ENCODE measurements at regions not wholly inside any gene's neighbourhood (a gene's known extent, or its start where the extent isn't known, plus 50 kb on each side); places are given as distances from the start of the nearest gene placed in this dataset.
"Not testable (repeated sequence)": the region's sequence is repeated elsewhere in the genome, so short reads cannot be mapped to it uniquely, and the experiment has no call there.

DNA sequence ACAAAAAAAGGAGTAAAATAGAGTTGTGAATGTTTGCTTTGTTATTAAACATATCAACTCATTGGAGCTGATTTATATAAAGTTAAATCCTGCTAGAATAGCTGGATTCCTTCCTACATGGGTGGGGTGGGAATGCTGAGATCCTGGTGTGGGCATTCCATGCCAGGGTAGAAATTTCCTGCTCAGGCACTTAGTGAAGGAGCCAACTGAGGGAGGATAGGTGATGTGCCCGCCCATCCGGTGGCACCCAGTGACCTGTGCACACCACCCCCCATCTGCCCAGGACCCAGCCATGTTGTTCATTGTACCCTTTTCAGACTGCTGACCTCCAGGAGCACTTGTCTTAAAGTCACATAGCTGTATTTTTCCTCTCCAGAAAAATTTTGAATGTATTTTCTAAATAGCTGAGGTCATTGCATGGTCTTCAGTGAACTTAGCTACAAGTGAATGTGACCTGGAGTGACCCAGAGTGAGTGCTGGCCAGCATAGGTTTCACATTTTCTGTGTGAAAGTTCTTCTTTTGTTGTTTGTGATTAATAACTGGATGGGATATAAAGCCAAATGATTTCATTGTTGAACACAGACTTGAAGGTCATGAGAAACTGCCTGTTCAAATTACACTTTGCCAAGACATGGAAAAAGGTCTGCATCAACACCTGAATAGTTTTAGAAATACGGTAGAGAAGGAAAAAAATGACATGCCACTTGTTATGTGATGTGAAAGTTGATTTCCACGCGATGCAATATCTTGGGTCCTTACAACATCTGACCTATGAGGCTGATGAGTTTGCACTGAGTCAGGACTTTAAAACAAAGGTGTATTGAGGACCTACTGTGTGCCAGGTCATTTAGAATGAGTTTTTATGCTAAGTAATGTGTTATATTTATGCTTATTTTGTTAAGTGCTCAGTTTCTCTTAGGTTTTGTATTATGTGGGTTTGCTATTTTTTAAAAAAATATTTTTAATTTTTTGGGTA lies 77.2 kb downstream of the UTRN start:
- DNase-seq = no peak
- CTCF ChIA-PET = interaction anchor here (0.7 kb wide), 1 partner anchor 120 kb away, joined by 3 read pairs; no protein-coding TSS in a partner anchor
- peaks cover 46% of the 10 kb centered on the region for H3K36me3 Mint-ChIP-seq (ENCODE audit: low read depth)
- H3K27me3 Mint-ChIP-seq = no peaks in the 10 kb centered on the region
- H3K4me3 Mint-ChIP-seq = no peak overlapping the region
- no peaks in the 10 kb centered on the region for H3K9me3 Mint-ChIP-seq
- H3K27ac Mint-ChIP-seq = no peak overlapping the region
- POLR2A ChIA-PET = no interaction called here
- peaks cover 37% of the 10 kb centered on the region for H3K4me1 Mint-ChIP-seq

DNA sequence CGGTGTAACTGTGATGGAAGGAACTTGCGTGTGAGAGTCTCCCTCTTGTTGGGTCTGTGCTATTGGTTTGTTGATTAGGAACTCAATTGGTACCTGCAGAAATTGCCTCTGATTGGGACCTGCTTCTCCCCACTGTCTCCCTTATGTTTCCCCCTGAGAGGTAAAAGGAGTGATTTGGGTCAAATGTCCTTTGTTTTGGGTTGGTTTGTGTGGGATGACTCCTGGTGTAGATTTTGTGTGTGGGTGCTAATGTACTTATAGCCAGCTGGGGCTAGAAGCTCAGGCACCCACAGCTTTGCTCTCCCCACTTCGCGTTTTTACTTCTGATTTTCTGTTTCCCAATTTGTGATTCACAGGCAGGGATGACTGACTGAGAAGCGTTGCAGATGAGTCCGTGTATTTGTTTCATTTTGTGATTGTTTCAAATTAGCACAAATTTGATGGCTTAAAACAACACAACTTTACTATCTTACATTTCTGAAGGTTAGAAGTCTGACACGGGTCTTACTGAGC lies 79.1 kb downstream of the UTRN start:
- Mint-ChIP-seq H3K9me3 (no peaks in the 10 kb centered on the region), H3K4me1 (peaks cover 37% of the 10 kb centered on the region), H3K27me3 (no peaks in the 10 kb centered on the region), H3K27ac (no peak overlapping the region), H3K36me3 (ENCODE audit: low read depth) (peaks cover 52% of the 10 kb centered on the region), H3K4me3 (no peak overlapping the region)
- no peak for DNase-seq
- ChIA-PET CTCF (interaction anchor here (1.2 kb wide), 1 partner anchor 117 kb away, joined by 3 read pairs; no protein-coding TSS in a partner anchor), POLR2A (interaction anchor here (0.8 kb wide), 1 partner anchor 10 kb away, joined by 3 read pairs; no protein-coding TSS in a partner anchor)

DNA sequence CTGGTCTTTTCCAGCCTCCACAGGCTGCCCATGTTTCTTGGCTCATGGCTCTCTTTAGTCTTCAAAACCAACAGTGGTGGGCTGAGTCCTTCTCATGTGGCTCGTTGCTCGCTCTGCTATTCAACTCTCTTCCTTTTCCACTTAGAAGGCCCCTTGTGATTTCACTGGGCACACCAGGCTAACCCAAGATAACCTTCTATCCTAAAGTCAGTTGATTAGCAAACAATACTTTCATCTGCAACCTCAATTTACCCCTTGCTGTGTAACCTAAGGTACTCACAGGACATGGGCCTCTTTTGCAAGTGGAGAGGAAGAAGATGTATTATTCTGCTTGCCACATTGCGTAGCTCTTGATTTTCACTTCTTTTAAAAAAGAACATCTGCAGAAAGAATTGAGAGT lies 79.6 kb downstream of the UTRN start:
- no peak for DNase-seq
- H3K27me3 Mint-ChIP-seq = no peaks in the 10 kb centered on the region
- no peak overlapping the region for H3K27ac Mint-ChIP-seq
- peaks cover 3% of the 10 kb centered on the region for H3K9me3 Mint-ChIP-seq
- peaks cover 57% of the 10 kb centered on the region for H3K36me3 Mint-ChIP-seq (ENCODE audit: low read depth)
- ChIA-PET POLR2A (no interaction called here), CTCF (interaction anchor here (0.5 to 1.2 kb wide), 2 partner anchors 10 to 117 kb away, joined by 3 read pairs; no protein-coding TSS in a partner anchor)
- H3K4me1 Mint-ChIP-seq = peaks cover 38% of the 10 kb centered on the region
- no peak overlapping the region for H3K4me3 Mint-ChIP-seq

DNA sequence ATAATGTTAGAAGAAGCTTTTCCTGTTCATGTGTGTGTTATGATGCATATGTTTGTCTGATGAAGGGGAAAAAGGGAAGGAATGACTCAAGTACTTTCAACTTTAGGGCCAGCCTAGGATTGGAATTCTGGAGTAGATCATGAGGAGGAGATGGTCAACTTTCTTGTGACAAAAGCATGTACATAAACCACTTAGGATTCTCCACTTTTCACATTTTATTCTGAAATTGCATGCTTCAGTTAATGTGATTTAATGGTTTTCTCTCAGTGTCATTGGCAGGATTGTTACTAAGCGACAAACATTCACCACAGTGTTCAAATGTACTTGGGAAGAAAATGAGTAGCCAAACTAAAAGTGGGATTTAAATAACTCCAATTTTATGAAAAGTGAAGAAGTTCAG lies 80.1 kb downstream of the UTRN start:
- Mint-ChIP-seq H3K4me1 (peaks cover 39% of the 10 kb centered on the region), H3K9me3 (peaks cover 6% of the 10 kb centered on the region), H3K36me3 (ENCODE audit: low read depth) (peaks cover 59% of the 10 kb centered on the region), H3K27me3 (no peaks in the 10 kb centered on the region), H3K27ac (no peak overlapping the region), H3K4me3 (no peak overlapping the region)
- DNase-seq = no peak
- POLR2A ChIA-PET = no interaction called here
- CTCF ChIA-PET = interaction anchor here (0.5 kb wide), 1 partner anchor 9 kb away, joined by 3 read pairs; no protein-coding TSS in a partner anchor

DNA sequence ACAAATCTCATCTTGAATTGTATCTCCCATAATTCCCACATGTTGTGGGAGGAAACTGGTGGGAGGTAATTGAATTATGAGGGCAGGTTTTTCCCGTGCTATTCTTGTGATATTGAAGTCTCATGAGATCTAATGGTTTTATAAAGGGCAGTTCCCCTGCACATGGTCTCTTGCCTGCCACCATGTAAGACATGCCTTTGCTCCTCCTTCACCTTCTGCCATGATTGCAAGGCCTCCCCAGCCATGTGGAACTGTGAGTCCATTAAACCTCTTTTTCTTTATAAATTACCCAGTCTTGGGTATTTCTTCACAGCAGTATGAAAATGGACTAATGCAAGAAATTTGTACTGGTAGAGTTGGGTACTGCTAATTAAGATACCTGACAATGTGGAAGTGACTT lies 84.6 kb downstream of the UTRN start:
- H3K36me3 Mint-ChIP-seq (ENCODE audit: low read depth) = peaks cover 61% of the 10 kb centered on the region
- H3K27ac Mint-ChIP-seq = not testable (repeated sequence)

DNA sequence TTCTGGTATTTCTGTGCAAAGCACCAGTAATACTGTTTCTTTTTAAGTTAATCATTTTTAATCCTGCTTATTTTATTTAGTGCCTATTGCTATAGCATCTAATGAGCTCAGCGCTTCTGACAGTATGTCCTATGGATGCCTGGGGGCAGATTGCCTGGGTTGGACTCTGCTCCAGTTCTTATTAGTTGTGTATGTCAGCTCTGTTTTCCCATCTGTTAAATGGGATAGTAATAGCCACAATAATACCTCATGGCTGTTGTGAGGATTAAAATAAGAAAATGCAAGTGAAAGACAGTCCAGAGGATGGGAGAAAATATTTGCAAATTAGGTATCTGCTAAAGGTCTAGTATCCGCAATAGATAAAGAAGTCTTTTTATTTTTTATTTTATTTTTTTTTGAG lies 87.0 kb downstream of the UTRN start:
- Mint-ChIP-seq H3K4me1 (peaks cover 10% of the 10 kb centered on the region), H3K9me3 (peaks cover 6% of the 10 kb centered on the region), H3K27me3 (no peaks in the 10 kb centered on the region), H3K36me3 (ENCODE audit: low read depth) (peaks cover 50% of the 10 kb centered on the region), H3K4me3 (no peak overlapping the region), H3K27ac (no peak overlapping the region)
- POLR2A ChIA-PET = no interaction called here
- no peak for DNase-seq
- CTCF ChIA-PET = no interaction called here

More for the DNA sequence above, 84.6 kb downstream of the UTRN start:
- CTCF ChIA-PET, H3K27me3 Mint-ChIP-seq, H3K4me1 Mint-ChIP-seq, H3K9me3 Mint-ChIP-seq, H3K4me3 Mint-ChIP-seq, DNase-seq: not testable (repeated sequence)
- POLR2A ChIA-PET = interaction anchor here (0.9 kb wide), 1 partner anchor 151 kb away, joined by 3 read pairs; no protein-coding TSS in a partner anchor

DNA sequence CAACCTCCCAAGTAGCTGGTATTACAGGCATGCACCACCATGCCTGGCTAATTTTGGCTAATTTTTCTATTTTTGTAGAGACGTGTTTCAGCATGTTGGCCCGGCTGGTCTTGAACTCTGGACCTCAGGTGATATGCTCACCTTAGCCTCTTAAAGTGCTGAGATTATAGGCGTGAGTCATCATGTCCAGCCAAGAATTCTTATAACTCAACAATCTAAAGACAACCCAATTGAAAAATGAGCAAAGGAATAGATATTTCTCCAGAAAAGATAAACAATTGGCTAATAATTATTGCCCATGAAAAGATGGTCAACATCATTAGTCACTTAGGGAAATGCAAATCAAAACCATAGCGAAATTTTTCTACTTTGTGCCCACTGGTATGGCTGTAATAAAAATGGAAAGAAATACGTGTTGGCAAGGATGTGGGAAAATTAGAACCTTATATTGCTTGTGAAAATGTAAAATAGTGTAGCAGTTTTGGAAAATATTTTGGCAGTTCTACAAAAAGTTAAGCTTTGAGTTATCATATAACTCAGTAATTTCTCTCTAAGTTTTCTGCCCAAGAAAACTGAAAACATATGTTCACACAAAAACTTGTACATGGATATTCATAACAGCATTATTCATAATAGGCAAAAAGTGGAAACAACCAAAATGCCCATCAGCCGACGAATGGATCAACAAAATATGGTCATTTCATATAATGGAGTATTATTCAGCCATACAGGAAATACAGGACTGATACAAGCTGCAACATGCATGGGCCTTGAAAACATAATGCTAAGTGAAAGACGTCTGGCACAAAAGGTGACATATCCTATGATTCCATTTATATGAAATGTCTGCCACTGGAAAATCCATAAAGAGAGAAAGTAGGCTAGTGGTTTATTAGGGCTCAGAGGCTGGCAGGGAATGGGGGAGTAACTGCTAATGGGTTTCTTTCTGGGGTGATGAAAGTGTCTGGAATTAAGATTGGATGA lies 87.8 kb downstream of the UTRN start:
- no peak overlapping the region for H3K4me3 Mint-ChIP-seq
- H3K9me3 Mint-ChIP-seq = peaks cover 6% of the 10 kb centered on the region
- ChIA-PET POLR2A (no interaction called here), CTCF (no interaction called here)
- H3K27me3 Mint-ChIP-seq = no peaks in the 10 kb centered on the region
- DNase-seq = no peak
- peaks cover 55% of the 10 kb centered on the region for H3K36me3 Mint-ChIP-seq (ENCODE audit: low read depth)
- H3K4me1 Mint-ChIP-seq = peaks cover 15% of the 10 kb centered on the region
- H3K27ac Mint-ChIP-seq = no peak overlapping the region

DNA sequence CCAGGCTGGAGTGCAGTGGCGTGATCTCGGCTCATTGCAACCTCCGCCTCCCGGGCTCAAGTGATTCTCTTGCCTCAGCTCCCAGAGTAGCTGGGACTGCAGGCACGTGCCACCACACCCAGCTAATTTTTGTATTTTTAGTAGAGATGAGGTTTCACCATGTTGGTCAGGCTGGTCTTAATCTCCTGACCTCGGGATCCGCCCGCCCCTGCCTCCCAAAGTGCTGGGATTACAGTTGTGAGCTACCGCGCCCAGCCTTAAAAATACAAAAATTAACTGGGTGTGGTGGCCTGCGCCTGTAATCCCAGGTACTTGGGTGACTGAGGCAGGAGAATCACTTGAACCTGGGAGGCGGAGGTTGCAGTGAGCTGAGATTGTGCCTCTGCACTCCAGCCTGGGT lies 89.4 kb downstream of the UTRN start:
- DNase-seq, POLR2A ChIA-PET, H3K27ac Mint-ChIP-seq, H3K4me3 Mint-ChIP-seq, H3K27me3 Mint-ChIP-seq: not testable (repeated sequence)
- CTCF ChIA-PET = interaction anchor here (0.7 kb wide), 2 partner anchors 9 to 216 kb away, joined by 3 read pairs; no protein-coding TSS in a partner anchor
- peaks cover 23% of the 10 kb centered on the region for H3K4me1 Mint-ChIP-seq
- H3K9me3 Mint-ChIP-seq = peaks cover 12% of the 10 kb centered on the region
- peaks cover 57% of the 10 kb centered on the region for H3K36me3 Mint-ChIP-seq (ENCODE audit: low read depth)

DNA sequence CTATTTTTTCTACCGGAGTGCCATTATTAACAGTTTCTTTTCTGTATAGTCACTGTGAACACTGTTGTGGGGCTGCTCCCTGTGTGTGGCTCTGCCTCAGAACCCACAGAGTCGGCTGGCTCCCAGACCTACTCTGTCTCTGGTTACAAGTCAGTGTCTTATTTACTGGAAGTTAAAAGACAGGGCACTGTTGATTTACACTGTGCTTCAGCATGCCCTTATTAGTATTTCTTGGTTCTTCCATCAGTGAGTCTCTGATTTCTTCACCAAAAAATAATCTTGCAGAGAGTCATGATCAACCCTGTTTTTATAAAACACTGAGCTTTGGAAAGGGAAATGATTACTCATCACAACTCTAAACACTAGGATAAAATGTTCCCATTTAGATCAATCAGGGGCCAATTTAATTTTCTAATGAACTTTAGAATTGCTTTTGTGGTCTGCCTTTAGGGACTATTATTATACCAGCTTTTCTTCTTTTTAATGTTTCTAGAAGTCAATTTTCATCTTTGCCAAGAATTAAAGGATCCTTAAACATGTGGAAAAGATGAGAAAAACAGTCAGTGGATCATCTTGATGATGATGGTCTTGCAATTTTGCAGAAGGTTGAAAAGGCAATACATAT lies 92.6 kb downstream of the UTRN start:
- H3K36me3 Mint-ChIP-seq (ENCODE audit: low read depth) = peaks cover 65% of the 10 kb centered on the region

DNA sequence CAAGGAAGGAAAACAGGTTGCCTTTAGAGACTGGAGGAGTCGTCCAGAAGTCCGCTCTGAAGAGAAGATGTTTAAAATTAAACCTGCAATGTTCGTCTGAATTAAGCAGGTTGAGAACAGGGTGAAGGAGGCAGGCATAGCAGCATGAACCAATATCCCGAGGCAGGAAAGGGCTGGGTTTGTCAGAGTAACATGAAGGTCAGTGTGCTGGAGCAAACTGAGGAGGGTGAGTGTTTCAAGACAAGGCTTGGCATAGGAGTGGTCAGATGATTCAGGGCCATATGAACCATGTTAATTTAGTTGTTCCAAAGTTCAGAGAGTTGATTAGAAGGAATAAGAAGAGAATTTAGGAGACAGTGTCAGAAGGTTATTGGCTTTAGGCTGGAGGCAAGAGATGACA lies 93.3 kb downstream of the UTRN start:
- DNase-seq = no peak
- Mint-ChIP-seq H3K36me3 (ENCODE audit: low read depth) (peaks cover 60% of the 10 kb centered on the region), H3K9me3 (peaks cover 28% of the 10 kb centered on the region), H3K27ac (no peak overlapping the region), H3K4me3 (no peak overlapping the region), H3K4me1 (peaks cover 25% of the 10 kb centered on the region), H3K27me3 (no peaks in the 10 kb centered on the region)
- POLR2A ChIA-PET = no interaction called here
- CTCF ChIA-PET = interaction anchor here (1.7 kb wide), 1 partner anchor 47 kb away, joined by 3 read pairs; no protein-coding TSS in a partner anchor

More for the DNA sequence above, 92.6 kb downstream of the UTRN start:
- no peak overlapping the region for H3K27ac Mint-ChIP-seq
- peaks cover 27% of the 10 kb centered on the region for H3K9me3 Mint-ChIP-seq
- POLR2A ChIA-PET = no interaction called here
- H3K4me1 Mint-ChIP-seq = peaks cover 23% of the 10 kb centered on the region
- no peaks in the 10 kb centered on the region for H3K27me3 Mint-ChIP-seq
- DNase-seq = no peak
- CTCF ChIA-PET = no interaction called here
- H3K4me3 Mint-ChIP-seq = no peak overlapping the region

DNA sequence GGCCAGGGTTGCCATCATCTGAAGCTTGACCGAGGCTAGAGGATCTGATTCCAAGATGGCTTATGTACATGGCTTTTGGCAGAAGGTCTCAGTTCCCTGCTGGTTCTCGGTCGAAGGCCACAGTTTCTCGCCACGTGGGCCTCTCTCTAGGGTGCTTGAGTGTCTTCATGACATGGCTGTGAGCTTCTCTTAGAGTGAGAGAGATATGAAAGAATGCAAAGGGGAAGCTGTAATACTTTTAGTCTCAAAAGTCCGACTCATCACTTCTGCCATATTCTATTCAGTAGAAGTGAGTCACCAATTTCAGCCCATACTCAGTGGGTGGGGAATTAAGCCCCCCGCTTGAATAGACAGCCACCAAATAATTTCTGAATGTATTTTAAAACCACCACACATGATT lies 94.2 kb downstream of the UTRN start:
- CTCF ChIA-PET = interaction anchor here (1.7 kb wide), 1 partner anchor 46 kb away, joined by 3 read pairs; no protein-coding TSS in a partner anchor
- Mint-ChIP-seq H3K27ac (no peak overlapping the region), H3K9me3 (peaks cover 29% of the 10 kb centered on the region), H3K4me1 (peaks cover 27% of the 10 kb centered on the region), H3K4me3 (no peak overlapping the region), H3K36me3 (ENCODE audit: low read depth) (peaks cover 58% of the 10 kb centered on the region), H3K27me3 (no peaks in the 10 kb centered on the region)
- POLR2A ChIA-PET = no interaction called here
- no peak for DNase-seq

DNA sequence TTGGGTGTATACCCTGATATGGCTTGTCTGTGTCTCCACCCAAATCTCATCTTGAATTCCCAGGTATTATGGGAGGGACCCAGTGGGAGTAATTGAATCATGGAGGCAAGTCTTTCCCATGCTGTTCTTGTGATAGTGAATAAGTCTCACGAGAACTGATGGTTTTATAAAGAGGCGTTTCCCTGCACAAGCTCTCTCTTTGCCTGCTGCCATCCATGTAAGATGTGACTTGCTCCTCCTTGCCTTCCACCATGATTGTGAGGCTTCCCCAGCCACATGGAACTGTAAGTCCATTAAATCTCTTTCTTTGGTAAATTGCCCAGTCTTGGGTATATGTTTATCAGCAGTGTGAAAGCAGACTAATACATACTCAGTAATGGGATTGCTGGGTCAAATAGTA lies 96.4 kb downstream of the UTRN start:
- H3K36me3 Mint-ChIP-seq (ENCODE audit: low read depth) = peaks cover 62% of the 10 kb centered on the region
- POLR2A ChIA-PET = not testable (repeated sequence)

More for the DNA sequence above, 96.4 kb downstream of the UTRN start:
- DNase-seq, H3K27me3 Mint-ChIP-seq, CTCF ChIA-PET, H3K27ac Mint-ChIP-seq, H3K4me3 Mint-ChIP-seq: not testable (repeated sequence)
- Mint-ChIP-seq H3K4me1 (peaks cover 23% of the 10 kb centered on the region), H3K9me3 (peaks cover 29% of the 10 kb centered on the region)

Data from activated CD4-positive, alpha-beta memory T cell treated with anti-CD3 and anti-CD28 coated beads, Interleukin-2, amount 10 ng/mL, durations not matched to agents 7 days and 5 days (primary cell).